Body of pancreas (tissue), 4 donors: ENCODE measurements at regions not wholly inside any gene's neighbourhood (a gene's known extent, or its start where the extent isn't known, plus 50 kb on each side); places are given as distances from the start of the nearest gene placed in this dataset.

Experiments
- CTCF ChIP-seq, 7 experiments: fragments of 450-650 bp in 4 of 7; fragments of 200-600 bp in 3 of 7; sonication (generic) in 3 of 7; IDR thresholded peaks; one replicate each; pipeline ENCODE4 v1.5.1; 2016 to 2019; ENCODE audit warnings: antibody characterized with exemption in 7 of 7
- POLR2A ChIP-seq, 3 donors: fragments of 450-650 bp; IDR thresholded peaks; one replicate each; pipeline ENCODE4 v1.6.1; 2016; ENCODE audit warnings: antibody characterized with exemption in 3 of 3, mild to moderate bottlenecking in 2 of 3

DNA sequence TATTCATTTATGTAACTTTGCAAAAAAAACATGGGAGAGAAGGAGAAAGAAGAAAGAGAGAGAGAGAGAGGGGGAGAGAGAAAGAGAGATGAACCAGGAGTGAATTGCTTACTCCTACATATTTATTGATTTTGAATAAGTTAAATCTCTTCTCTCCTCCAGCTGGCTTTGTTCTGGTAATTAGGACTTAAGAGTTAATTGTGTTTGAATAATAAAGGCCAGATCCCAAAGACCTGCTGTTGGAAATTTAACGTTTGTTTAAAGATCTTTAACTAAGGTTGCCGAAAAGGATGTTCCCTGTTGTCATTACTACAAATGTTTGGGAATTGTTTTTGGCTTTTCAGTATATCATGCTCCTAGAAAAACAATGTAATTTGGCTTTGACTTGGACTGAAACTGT is 473.0 kb downstream of the TUSC1 start:
- TF ChIP-seq CTCF (IDR thresholded peaks at IDR 0.05) (no peak), POLR2A (IDR thresholded peaks at IDR 0.05) (no peak)
